GM18868 (cell line): ENCODE measurements at regions not wholly inside any gene's neighbourhood (a gene's known extent, or its start where the extent isn't known, plus 50 kb on each side); places are given as distances from the start of the nearest gene placed in this dataset.

ENCODE experiments used
- ATAC-seq: cut with Tn5 transposase; IDR thresholded peaks from one replicate; pipeline ENCODE4 v1.9.1; 2021; ENCODE audit warnings: mild to moderate bottlenecking, moderate library complexity; ENCODE audit not compliant: unreplicated experiment

- ATAC-seq: no peak
These were observed 117.2 kb upstream of the CCDC112 start for GRCh38 chr5:115413651-115414050.

GRCh38 chr5:115409094-115409493, 112.6 kb upstream of the CCDC112 start:
- ATAC-seq: no peak

GRCh38 chr5:115402822-115403577, 106.5 kb upstream of the CCDC112 start:
- ATAC-seq: no peak

GRCh38 chr5:115402092-115402491, 105.6 kb upstream of the CCDC112 start:
- ATAC-seq: no peak

GRCh38 chr5:115398719-115399118, 102.3 kb upstream of the CCDC112 start:
- no peak for ATAC-seq

- ATAC-seq: no peak
These were observed 100.2 kb upstream of the CCDC112 start for GRCh38 chr5:115396688-115397087.

GRCh38 chr5:115396081-115396480, 99.6 kb upstream of the CCDC112 start:
- no peak for ATAC-seq

- no peak for ATAC-seq
These were observed 98.1 kb upstream of the CCDC112 start for GRCh38 chr5:115394531-115394930.

- no peak for ATAC-seq
These were observed 96.8 kb upstream of the CCDC112 start for GRCh38 chr5:115393239-115393638.

GRCh38 chr5:115392611-115393010, 96.2 kb upstream of the CCDC112 start:
- no peak for ATAC-seq

GRCh38 chr5:115391780-115392179, 95.3 kb upstream of the CCDC112 start:
- no peak for ATAC-seq

GRCh38 chr5:115389799-115390382, 93.4 kb upstream of the CCDC112 start:
- no peak for ATAC-seq

- no peak for ATAC-seq
These were observed 92.8 kb upstream of the CCDC112 start for GRCh38 chr5:115389034-115389798.

- no peak for ATAC-seq
These were observed 91.8 kb upstream of the CCDC112 start for GRCh38 chr5:115388240-115388639.

- no peak for ATAC-seq
These were observed 91.4 kb upstream of the CCDC112 start for GRCh38 chr5:115387816-115388215.

GRCh38 chr5:115386657-115387056, 90.2 kb upstream of the CCDC112 start:
- no peak for ATAC-seq

- ATAC-seq: no peak
These were observed 88.3 kb upstream of the CCDC112 start for GRCh38 chr5:115384587-115385375.

- no peak for ATAC-seq
These were observed 86.5 kb upstream of the CCDC112 start for GRCh38 chr5:115382989-115383388.

- no peak for ATAC-seq
These were observed 85.6 kb upstream of the CCDC112 start for GRCh38 chr5:115381911-115382662.

- peak; percentile 56 for ATAC-seq
These were observed 83.3 kb upstream of the CCDC112 start for GRCh38 chr5:115379622-115380344.
